ENCODE measurements at regions not wholly inside any gene's neighbourhood (a gene's known extent, or its start where the extent isn't known, plus 50 kb on each side); places are given as distances from the start of the nearest gene placed in this dataset.

DNA sequence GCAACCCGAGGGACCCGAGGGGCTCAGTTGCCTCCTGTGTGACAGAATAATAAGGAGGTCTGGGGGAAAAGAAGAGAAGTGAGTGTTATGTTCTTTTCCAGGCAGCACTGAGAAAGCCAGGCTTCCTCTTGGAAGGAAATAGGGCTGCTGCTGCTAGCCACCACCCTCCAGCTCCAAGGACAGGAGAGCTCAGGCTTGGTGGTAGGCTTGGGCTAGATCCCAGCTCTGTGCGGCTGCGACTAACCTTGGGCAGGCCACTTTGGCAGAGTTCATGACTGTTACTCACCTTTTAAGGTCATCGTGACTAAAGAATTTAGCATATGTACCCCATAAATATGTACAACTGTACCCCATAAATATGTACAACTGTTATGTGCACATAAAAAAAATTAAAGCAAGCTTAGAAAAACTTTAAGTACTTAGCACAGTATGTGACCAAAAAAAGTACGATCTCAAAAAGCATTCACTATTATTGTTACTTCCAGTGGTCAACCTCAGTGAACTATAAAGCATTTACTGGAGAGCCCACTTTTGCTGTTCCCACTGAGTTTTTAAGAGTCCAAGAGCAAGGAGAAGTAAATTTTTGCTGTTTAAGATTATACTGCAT lies 124.7 kb upstream of the POU2AF2 start:
- TF ChIP-seq ZNF274 (IDR thresholded peaks at IDR 0.05; ENCODE audit: low read depth, low read length) (no peak), YY1 (IDR thresholded peaks at IDR 0.05; ENCODE audit: insufficient read depth, insufficient read length) (no peak), SUZ12 (IDR thresholded peaks at IDR 0.05; ENCODE audit: extremely low read depth, insufficient read depth, insufficient read length) (no peak)
